ENCODE measurements at regions not wholly inside any gene's neighbourhood (a gene's known extent, or its start where the extent isn't known, plus 50 kb on each side); places are given as distances from the start of the nearest gene placed in this dataset.
A peak's percentile ranks its signal among the peaks of the same experiment; 100 is the strongest.

GRCh38 chr14:71748196-71748595 is 184.0 kb upstream of the RGS6 start (continued):
- TF ChIP-seq THAP12 (CRISPR knock-in tag; IDR thresholded peaks at IDR 0.05) (no peak), POLR2AphosphoS5 (IDR thresholded peaks at IDR 0.05; ENCODE audit: control insufficient read depth, insufficient read depth, low read depth, low read length) (0 out of 2 replicates have a peak, but pooled peaks have one; percentile 33), ZNF197 (CRISPR knock-in tag; IDR thresholded peaks at IDR 0.05; ENCODE audit: low read depth) (no peak), MTA1 (IDR thresholded peaks at IDR 0.05; ENCODE audit: borderline replicate concordance) (no peak), CTBP1 (IDR thresholded peaks at IDR 0.05; ENCODE audit: borderline replicate concordance) (no peak), TGIF2 (CRISPR knock-in tag; IDR thresholded peaks at IDR 0.05) (no peak), CBX8 (IDR thresholded peaks at IDR 0.05; ENCODE audit: borderline replicate concordance, extremely low read depth, low read depth, low read length, poor library complexity, severe bottlenecking) (no peak), SNAPC5 (CRISPR knock-in tag; IDR thresholded peaks at IDR 0.05) (no peak), ZNF224 (CRISPR knock-in tag; IDR thresholded peaks at IDR 0.05) (no peak), ILK (tag; IDR thresholded peaks at IDR 0.05; ENCODE audit: borderline replicate concordance, low read depth) (no peak), PHB2 (IDR thresholded peaks at IDR 0.05; ENCODE audit: low read depth) (no peak), CBFA2T2 (conservative IDR thresholded peaks at IDR 0.05) (peak; percentile 78), ZZZ3 (IDR thresholded peaks at IDR 0.05) (no peak), ZNF785 (CRISPR knock-in tag; IDR thresholded peaks at IDR 0.05) (no peak), MXI1 (IDR thresholded peaks at IDR 0.05; ENCODE audit: low read depth, low read length) (no peak), ELF1 (tag; IDR thresholded peaks at IDR 0.05) (no peak), CBX5 (IDR thresholded peaks at IDR 0.05; ENCODE audit: borderline replicate concordance, low read depth) (no peak), ZNF263 (CRISPR knock-in tag; IDR thresholded peaks at IDR 0.05; ENCODE audit: borderline replicate concordance) (no peak), ZNF395 (CRISPR knock-in tag; IDR thresholded peaks at IDR 0.05) (0 out of 2 replicates have a peak, but pooled peaks have one; percentile 52), RCOR1 (IDR thresholded peaks at IDR 0.05; ENCODE audit: borderline replicate concordance in 1 of 2, low read depth in 2 of 2, low read length in 2 of 2) (peak in 1 of 2 experiments; percentile 63; a peak in 1 of 4 replicates)
- TF ChIP-seq, protein P1, sequence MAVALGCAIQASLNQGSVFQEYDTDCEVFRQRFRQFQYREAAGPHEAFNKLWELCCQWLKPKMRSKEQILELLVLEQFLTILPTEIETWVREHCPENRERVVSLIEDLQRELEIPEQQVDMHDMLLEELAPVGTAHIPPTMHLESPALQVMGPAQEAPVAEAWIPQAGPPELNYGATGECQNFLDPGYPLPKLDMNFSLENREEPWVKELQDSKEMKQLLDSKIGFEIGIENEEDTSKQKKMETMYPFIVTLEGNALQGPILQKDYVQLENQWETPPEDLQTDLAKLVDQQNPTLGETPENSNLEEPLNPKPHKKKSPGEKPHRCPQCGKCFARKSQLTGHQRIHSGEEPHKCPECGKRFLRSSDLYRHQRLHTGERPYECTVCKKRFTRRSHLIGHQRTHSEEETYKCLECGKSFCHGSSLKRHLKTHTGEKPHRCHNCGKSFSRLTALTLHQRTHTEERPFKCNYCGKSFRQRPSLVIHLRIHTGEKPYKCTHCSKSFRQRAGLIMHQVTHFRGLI (CRISPR knock-in tag; IDR thresholded peaks at IDR 0.05): no peak
- TF ChIP-seq, protein P2, sequence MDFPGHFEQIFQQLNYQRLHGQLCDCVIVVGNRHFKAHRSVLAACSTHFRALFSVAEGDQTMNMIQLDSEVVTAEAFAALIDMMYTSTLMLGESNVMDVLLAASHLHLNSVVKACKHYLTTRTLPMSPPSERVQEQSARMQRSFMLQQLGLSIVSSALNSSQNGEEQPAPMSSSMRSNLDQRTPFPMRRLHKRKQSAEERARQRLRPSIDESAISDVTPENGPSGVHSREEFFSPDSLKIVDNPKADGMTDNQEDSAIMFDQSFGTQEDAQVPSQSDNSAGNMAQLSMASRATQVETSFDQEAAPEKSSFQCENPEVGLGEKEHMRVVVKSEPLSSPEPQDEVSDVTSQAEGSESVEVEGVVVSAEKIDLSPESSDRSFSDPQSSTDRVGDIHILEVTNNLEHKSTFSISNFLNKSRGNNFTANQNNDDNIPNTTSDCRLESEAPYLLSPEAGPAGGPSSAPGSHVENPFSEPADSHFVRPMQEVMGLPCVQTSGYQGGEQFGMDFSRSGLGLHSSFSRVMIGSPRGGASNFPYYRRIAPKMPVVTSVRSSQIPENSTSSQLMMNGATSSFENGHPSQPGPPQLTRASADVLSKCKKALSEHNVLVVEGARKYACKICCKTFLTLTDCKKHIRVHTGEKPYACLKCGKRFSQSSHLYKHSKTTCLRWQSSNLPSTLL (IDR thresholded peaks at IDR 0.05): no peak

Data from K562 (cell line).